ENCODE measurements at regions not wholly inside any gene's neighbourhood (a gene's known extent, or its start where the extent isn't known, plus 50 kb on each side); places are given as distances from the start of the nearest gene placed in this dataset.

DNA sequence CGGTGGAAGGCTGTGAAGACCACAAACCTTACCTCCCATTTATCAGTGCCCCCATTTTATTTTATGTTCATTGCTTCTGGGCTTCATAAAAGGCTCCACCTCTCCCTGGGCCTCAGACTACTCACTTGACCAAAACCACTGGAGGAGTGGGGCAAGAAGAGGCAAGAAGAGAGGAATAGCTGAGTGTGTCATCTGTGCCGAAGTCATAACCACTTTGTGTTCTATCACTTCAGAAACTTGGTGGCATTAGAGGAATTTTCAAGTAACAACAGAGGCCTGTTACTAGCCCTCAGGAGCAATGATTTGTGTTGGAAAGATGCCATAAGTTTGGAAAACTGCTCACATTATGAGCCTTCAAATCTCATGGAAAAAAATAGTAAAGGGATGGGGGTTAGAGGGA lies 88.7 kb upstream of the PIK3R1 start:
- Mint-ChIP-seq H3K4me1 (ENCODE audit: low read depth, unreplicated experiment) (no peaks in the 10 kb centered on the region), H3K27ac (ENCODE audit: unreplicated experiment) (no peak overlapping the region), H3K27me3 (ENCODE audit: unreplicated experiment) (no peaks in the 10 kb centered on the region), H3K9me3 (ENCODE audit: low read depth, unreplicated experiment) (peaks cover 3% of the 10 kb centered on the region), H3K36me3 (ENCODE audit: insufficient read depth, unreplicated experiment) (no peaks in the 10 kb centered on the region), H3K4me3 (ENCODE audit: low read depth, unreplicated experiment) (no peak overlapping the region)
- CTCF ChIA-PET: no interaction called here
- TF ChIP-seq, protein P1, sequence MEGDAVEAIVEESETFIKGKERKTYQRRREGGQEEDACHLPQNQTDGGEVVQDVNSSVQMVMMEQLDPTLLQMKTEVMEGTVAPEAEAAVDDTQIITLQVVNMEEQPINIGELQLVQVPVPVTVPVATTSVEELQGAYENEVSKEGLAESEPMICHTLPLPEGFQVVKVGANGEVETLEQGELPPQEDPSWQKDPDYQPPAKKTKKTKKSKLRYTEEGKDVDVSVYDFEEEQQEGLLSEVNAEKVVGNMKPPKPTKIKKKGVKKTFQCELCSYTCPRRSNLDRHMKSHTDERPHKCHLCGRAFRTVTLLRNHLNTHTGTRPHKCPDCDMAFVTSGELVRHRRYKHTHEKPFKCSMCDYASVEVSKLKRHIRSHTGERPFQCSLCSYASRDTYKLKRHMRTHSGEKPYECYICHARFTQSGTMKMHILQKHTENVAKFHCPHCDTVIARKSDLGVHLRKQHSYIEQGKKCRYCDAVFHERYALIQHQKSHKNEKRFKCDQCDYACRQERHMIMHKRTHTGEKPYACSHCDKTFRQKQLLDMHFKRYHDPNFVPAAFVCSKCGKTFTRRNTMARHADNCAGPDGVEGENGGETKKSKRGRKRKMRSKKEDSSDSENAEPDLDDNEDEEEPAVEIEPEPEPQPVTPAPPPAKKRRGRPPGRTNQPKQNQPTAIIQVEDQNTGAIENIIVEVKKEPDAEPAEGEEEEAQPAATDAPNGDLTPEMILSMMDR (IDR thresholded peaks at IDR 0.05; ENCODE audit: unreplicated experiment): no peak
- intact Hi-C loops (cut with micrococcal nuclease; ENCODE audit: unreplicated experiment): no loop called here
- BruUV-seq (replicated peaks): no TSS peak
- no peak for DNase-seq

DNA sequence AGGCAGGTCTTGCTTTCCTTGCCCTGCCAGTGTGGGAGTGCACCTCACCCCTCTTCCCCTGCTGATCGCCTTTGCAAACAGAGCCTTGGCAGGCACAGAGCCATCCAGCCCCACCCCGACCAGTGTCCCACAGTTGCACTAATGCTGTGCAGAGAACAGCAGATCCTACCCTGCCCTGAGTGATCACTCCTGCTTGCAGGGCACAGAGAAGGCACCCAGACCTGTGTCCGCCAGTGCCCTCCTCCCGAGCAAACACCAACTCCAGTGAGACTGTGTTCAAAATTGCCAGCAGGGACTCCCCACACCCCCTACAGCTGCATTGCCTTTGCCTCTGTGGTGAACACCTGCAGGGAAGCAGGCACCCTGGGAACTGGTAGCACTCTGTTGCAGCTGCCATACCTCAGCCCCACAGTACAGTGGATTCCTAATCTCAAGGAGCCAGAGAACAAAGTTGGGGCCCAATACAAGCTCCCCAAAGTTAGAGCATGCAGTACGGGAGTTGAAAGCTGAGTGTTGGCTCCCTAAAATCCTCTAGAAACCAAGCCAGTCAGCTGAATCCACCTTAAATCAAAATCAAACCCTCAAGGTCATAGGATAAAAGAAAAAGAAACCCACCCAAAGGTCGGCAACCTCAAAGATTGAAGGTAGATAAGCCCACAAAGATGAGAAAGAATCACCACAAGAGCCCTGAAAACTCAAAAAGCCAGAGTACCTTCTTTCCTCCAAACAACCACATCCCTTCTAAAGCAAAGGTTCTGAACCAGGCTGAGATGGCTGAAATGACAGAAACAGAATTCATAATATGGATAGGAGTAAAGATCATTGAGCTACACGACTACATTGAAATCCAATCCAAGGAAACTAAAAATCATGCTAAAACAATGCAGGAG lies 92.9 kb upstream of the PIK3R1 start:
- intact Hi-C loops (cut with micrococcal nuclease; ENCODE audit: unreplicated experiment): no loop called here
- H3K9me3 Mint-ChIP-seq (ENCODE audit: low read depth, unreplicated experiment): peaks cover 3% of the 10 kb centered on the region
- BruUV-seq (replicated peaks): no TSS peak
- no peak overlapping the region for H3K27ac Mint-ChIP-seq (ENCODE audit: unreplicated experiment)
- DNase-seq: no peak
- no peaks in the 10 kb centered on the region for H3K27me3 Mint-ChIP-seq (ENCODE audit: unreplicated experiment)
- CTCF ChIA-PET: no interaction called here
- H3K4me1 Mint-ChIP-seq (ENCODE audit: low read depth, unreplicated experiment): no peaks in the 10 kb centered on the region
- H3K4me3 Mint-ChIP-seq (ENCODE audit: low read depth, unreplicated experiment): no peak overlapping the region
- no peaks in the 10 kb centered on the region for H3K36me3 Mint-ChIP-seq (ENCODE audit: insufficient read depth, unreplicated experiment)
- TF ChIP-seq, protein P1 (IDR thresholded peaks at IDR 0.05; ENCODE audit: unreplicated experiment): no peak

DNA sequence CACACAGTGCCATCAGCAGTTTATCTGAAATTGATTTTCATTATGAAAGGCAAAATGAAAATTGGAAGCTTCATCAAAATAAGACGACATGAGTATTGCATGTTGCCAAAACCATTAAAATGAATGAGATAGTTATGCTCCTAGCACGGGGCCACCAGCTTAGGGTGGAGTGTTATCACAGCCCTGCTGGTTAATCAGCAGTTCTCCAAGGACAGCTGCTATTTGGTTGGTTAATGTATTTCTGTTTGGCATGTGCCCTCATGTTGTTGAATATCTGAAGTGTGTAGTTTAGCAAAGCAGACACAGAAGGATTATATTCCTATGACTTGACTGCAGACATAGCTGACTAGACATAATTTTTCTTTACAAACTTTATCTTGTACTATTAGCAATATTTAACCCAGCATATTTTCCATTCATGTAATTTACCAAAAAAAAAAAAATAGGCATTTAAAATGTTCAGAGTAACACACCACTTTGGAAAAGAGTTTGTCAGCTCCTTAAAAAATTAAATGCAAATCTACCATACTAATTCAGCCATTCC lies 98.6 kb upstream of the PIK3R1 start:
- DNase-seq: no peak
- no peak overlapping the region for H3K27ac Mint-ChIP-seq (ENCODE audit: unreplicated experiment)
- BruUV-seq (replicated peaks): no TSS peak
- intact Hi-C loops (cut with micrococcal nuclease; ENCODE audit: unreplicated experiment): no loop called here
- CTCF ChIA-PET: no interaction called here
- no peaks in the 10 kb centered on the region for H3K36me3 Mint-ChIP-seq (ENCODE audit: insufficient read depth, unreplicated experiment)
- H3K9me3 Mint-ChIP-seq (ENCODE audit: low read depth, unreplicated experiment): no peaks in the 10 kb centered on the region
- no peak overlapping the region for H3K4me3 Mint-ChIP-seq (ENCODE audit: low read depth, unreplicated experiment)
- TF ChIP-seq, protein P1 (IDR thresholded peaks at IDR 0.05; ENCODE audit: unreplicated experiment): no peak
- no peaks in the 10 kb centered on the region for H3K27me3 Mint-ChIP-seq (ENCODE audit: unreplicated experiment)
- peaks cover 10% of the 10 kb centered on the region for H3K4me1 Mint-ChIP-seq (ENCODE audit: low read depth, unreplicated experiment)

DNA sequence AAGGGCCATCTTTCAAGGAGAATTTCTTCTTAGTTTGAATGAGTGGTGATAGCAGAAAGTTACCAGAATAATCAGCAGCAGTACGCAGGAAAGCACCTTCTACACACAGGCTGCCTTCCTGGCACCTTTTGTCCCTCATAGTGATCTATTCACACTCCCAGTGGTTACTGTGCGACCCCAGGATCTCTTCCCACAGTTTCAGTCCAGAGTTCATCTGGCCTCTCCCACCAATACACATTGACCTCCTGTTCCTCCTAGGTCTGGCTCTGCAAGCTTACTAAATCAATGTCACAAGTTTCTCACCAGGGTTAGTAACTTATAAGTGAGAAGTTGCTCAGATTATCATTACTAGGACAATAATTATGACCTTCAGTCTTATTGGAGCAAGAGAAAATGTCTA lies 99.1 kb upstream of the PIK3R1 start:
- no TSS peak for BruUV-seq (replicated peaks)
- Mint-ChIP-seq H3K9me3 (ENCODE audit: low read depth, unreplicated experiment) (no peaks in the 10 kb centered on the region), H3K27me3 (ENCODE audit: unreplicated experiment) (no peaks in the 10 kb centered on the region), H3K4me1 (ENCODE audit: low read depth, unreplicated experiment) (peaks cover 10% of the 10 kb centered on the region), H3K27ac (ENCODE audit: unreplicated experiment) (no peak overlapping the region), H3K4me3 (ENCODE audit: low read depth, unreplicated experiment) (no peak overlapping the region), H3K36me3 (ENCODE audit: insufficient read depth, unreplicated experiment) (no peaks in the 10 kb centered on the region)
- TF ChIP-seq, protein P1 (IDR thresholded peaks at IDR 0.05; ENCODE audit: unreplicated experiment): no peak
- intact Hi-C loops (cut with micrococcal nuclease; ENCODE audit: unreplicated experiment): no loop called here
- CTCF ChIA-PET: no interaction called here
- DNase-seq: no peak
